ENCODE measurements at regions not wholly inside any gene's neighbourhood (a gene's known extent, or its start where the extent isn't known, plus 50 kb on each side); places are given as distances from the start of the nearest gene placed in this dataset.

- TF ChIP-seq, protein P1, sequence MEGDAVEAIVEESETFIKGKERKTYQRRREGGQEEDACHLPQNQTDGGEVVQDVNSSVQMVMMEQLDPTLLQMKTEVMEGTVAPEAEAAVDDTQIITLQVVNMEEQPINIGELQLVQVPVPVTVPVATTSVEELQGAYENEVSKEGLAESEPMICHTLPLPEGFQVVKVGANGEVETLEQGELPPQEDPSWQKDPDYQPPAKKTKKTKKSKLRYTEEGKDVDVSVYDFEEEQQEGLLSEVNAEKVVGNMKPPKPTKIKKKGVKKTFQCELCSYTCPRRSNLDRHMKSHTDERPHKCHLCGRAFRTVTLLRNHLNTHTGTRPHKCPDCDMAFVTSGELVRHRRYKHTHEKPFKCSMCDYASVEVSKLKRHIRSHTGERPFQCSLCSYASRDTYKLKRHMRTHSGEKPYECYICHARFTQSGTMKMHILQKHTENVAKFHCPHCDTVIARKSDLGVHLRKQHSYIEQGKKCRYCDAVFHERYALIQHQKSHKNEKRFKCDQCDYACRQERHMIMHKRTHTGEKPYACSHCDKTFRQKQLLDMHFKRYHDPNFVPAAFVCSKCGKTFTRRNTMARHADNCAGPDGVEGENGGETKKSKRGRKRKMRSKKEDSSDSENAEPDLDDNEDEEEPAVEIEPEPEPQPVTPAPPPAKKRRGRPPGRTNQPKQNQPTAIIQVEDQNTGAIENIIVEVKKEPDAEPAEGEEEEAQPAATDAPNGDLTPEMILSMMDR (IDR thresholded peaks at IDR 0.05; ENCODE audit: insufficient read depth, low read length, poor library complexity, severe bottlenecking) = no peak
- no peak for TF ChIP-seq EZH2phosphoT487 (conservative IDR thresholded peaks at IDR 0.05; ENCODE audit: low read length)
Observed at GRCh38 chr2:18304849-18305248, 255.6 kb downstream of the RDH14 start.
